Middle frontal gyrus (tissue), 1 donor: ENCODE measurements at regions not wholly inside any gene's neighbourhood (a gene's known extent, or its start where the extent isn't known, plus 50 kb on each side); places are given as distances from the start of the nearest gene placed in this dataset.
"Not testable (repeated sequence)": the region's sequence is repeated elsewhere in the genome, so short reads cannot be mapped to it uniquely, and the experiment has no call there.

Source experiments
- DNase-seq: peaks from one replicate; pipeline ENCODE4 v3.0.0-alpha.2; 2015; ENCODE audit warnings: low spot score; ENCODE audit errors: extremely low spot score

DNA sequence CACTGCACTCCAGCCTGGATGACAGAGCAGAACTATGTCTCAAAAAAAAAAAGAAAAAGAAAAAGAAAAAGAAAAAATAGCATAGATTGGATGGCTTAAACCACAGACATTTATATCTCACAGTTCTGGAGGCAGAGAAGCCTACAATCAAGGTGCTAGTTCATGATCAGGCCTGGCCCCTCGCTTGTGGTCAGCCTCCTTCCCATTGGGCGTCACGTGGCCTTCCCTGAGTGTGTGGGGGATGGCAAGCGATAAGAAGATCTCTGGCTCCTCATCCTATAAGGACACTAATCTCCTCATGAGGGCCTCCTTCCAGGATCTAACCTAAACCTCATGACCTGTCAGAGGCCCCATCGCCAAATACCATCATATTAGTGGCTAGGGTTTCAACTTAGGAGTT, 320.2 kb upstream of the SPATA31A3 start:
- not testable (repeated sequence) for DNase-seq

DNA sequence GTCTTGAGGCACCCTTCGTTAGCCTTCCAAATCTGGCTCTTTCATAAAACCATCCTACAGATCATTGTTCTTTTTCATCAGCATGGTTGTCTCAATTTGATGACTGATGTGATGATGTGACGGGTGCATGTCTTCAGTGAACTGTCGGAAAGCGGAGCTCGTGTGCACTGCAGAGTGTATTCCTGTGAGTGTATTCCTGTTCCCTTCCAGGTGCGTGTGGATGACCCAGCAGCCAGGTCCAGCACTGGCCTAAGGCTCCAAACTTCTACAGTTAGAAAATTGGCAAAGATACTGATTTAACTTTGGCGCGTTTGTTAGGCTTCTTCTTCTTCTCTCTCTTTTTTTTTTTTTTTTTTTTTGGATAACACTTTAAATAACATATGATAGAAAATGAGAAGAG, 314.8 kb upstream of the SPATA31A3 start:
- DNase-seq, result not testable (repeated sequence)

GRCh38 chr9:67288797-67289196, 296.4 kb upstream of the SPATA31A3 start:
- not testable (repeated sequence) for DNase-seq

GRCh38 chr9:67288117-67288735, 295.9 kb upstream of the SPATA31A3 start:
- not testable (repeated sequence) for DNase-seq

- DNase-seq, result not testable (repeated sequence)
These were observed 291.9 kb upstream of the SPATA31A3 start for GRCh38 chr9:67284299-67284698.

- DNase-seq, result not testable (repeated sequence)
These were observed 289.2 kb upstream of the SPATA31A3 start for GRCh38 chr9:67281574-67281973.

DNA sequence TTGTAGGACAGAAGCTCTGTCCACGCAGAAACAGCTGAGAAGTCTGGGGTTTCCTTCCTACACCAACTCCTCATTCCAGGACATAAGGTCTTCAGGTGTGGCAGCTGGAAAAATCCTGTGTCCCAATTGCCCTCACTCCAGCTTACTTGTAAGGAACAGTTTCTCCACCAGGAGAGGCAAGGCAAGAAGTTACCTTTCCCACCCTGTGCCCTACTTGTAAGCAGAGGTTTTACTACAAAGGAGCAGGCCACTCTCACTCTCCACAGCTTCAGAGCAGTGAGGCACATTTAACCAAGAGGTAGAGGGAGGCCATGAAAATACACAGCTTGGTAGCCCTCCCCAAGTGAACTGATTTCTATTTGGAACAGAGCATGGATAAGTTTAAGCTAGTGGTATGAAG, 277.3 kb upstream of the SPATA31A3 start:
- not testable (repeated sequence) for DNase-seq

DNA sequence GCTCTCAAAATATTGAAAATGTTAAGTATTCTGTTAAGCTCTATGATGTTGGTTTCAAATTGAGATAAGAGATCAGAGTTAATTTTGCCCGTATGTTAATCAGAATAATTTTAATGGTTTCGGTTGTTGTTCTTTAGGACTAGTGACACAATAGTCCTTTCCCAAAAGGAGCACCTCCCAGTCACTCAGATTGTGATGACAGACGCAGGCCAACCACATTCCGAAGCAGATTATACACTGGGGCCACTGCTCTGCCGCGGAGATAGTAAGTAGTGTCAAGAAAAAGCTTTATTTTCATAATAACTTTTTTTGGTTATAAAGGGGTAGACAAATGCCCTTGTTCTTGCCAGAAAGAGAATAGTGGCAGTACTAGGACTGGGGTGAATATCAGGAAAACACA, 265.5 kb upstream of the SPATA31A3 start:
- not testable (repeated sequence) for DNase-seq

GRCh38 chr9:67248967-67249366, 256.6 kb upstream of the SPATA31A3 start:
- not testable (repeated sequence) for DNase-seq

DNA sequence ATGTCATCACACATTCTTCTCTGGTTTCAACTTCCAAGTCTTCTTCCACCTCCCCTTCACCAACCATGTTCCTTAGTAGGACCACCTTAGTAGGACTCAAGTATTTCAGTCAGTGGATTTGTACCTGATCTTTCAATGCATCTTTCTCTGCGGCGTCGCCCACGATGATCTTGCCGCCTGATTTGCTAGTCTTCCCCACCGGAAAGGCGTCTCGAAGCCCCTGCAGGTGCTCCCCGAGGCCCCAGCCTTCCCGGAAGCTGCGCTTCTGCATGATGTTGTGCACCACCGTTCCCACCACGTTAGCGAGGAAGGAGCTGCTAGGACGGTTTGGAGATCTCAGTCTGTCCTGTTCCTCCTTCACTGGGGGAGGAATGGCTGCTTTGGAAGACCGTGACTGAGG, 219.7 kb upstream of the SPATA31A3 start:
- DNase-seq, result not testable (repeated sequence)

DNA sequence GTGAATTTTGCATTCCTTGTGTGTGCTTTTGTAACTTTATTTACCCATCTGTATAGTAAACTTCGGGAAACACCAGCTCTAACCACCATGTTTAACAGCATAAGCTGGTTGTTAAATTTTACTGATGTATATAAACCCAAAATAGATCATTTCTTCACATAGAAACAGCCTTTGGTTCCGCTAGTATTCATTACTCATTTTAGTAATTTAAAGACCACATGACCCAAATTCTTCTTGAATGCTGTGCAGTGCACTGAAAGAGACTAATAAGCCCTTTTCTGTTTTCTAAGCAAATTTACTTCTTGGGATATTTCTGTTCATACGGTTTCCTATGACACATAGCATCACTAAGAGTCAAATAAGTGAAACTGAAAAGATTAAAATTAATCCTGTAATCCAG, 218.5 kb upstream of the SPATA31A3 start:
- DNase-seq, result not testable (repeated sequence)

DNA sequence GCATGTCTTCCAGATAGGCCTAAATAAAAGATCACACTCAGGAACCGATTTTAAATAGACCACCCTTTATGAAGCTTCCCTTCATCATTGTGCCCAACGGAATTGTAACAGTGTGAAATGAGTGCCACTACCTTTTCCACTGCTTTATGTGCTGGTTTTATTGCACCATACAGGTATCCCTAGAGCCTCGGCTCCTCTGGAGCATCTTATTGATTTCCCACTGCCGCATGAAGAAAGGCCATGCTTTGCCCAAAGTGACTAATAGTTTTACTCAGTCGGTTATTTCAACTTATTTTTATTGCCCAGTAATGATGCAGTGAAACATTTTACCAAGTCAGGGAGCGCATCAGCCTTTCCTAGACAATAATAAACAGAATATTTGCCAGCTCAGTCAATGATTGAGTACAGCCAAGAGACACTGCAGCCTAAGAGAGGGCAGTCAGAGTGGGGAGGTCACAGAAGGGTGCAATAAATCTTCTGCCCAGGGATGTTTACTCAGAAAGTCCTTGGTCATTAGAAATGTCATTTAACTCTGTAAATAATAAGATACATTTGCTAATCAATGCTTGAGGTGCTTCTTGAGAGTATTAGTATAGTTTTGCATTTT, 216.6 kb upstream of the SPATA31A3 start:
- DNase-seq, result not testable (repeated sequence)

GRCh38 chr9:67196135-67196534, 203.8 kb upstream of the SPATA31A3 start:
- DNase-seq, result not testable (repeated sequence)

DNA sequence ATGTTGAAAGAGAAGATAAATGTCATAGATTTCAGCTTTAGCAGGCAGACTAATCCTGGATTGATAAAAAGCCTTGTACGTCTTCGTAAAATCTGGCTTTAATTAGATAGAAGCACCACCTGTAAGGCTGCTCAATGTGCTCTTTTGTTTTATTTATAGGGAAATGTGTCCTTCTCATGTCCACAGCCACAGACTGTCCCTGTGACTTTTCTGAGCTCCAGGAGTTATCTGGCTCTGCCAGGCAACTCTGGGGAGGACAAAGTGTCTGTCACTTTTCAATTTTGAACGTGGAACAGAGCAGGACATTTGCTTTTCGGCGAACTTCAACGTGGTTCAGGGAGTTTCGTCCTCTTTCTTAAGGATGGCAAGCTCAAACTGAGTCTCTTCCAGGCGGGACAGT, 203.0 kb upstream of the SPATA31A3 start:
- not testable (repeated sequence) for DNase-seq

GRCh38 chr9:67179185-67179584, 186.8 kb upstream of the SPATA31A3 start:
- DNase-seq, result not testable (repeated sequence)

GRCh38 chr9:67175167-67175566, 182.8 kb upstream of the SPATA31A3 start:
- DNase-seq, result not testable (repeated sequence)

DNA sequence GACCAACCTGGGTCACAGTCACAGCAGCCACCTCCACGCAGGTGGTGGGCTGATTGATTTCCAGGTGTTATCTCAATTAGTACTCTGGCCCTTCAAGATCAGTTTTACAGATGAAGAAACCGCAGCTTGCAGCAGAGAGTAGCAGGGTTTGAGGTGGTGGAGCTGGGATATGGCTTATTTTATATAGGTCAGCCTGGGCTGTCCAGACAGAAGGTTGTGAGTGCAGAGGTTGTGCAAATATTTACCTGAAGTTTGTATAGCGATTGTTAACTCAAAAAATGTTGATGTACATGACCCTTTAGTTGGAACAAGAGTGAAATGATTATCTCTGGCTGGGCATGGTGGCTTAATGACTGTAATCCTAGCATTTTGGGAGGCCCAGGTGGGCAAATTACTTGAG, 179.4 kb upstream of the SPATA31A3 start:
- DNase-seq, result not testable (repeated sequence)

DNA sequence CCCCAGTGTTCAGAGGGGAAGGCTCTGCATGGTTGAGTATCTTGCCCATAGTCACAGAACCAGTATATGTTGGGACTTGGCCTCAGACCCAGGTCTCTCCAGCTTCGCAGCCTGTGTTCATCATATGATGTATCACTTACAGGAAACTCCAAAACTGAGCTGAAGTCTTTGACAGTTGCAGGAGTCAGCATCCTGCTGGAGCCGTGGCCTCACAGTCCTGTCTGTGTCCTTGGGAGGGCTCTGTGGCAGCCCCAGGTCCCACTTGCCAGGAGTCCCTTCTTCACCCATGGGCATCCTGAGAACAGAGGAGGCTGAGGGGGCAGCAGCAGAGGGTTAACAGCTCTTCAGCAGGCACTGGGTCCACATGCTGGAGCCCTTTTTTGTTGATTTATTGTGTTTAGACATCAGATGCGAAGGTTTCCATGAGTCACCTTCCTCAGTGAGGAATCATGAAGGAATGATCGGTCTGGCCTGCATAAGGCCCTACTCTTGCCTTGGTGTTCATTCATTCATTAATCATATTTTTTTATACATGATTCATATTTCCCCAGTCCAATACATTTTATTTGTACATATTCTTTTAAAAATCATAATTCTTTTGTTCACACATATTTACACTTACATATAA, 176.3 kb upstream of the SPATA31A3 start:
- not testable (repeated sequence) for DNase-seq

- not testable (repeated sequence) for DNase-seq
These were observed 174.0 kb upstream of the SPATA31A3 start for GRCh38 chr9:67166335-67166734.

DNA sequence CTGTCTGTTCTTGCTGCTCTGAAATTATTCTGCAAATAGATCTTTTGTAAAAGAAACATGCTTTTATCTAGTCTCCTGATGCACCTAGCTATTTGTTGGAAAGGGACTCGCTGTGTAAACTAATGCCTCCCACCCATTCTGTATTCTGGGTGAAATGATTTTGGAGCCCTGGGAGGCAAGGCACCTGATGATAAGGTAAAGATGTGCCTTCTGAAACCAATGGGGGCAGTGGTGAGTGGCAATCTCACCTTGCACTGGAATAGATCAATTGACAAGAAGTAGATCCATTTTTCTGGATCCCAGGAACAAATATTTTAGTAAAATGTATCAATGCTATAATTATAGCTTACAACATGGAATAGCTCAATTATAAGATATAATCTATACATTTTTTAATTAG, 170.5 kb upstream of the SPATA31A3 start:
- not testable (repeated sequence) for DNase-seq

- DNase-seq, result not testable (repeated sequence)
These were observed 162.9 kb upstream of the SPATA31A3 start for GRCh38 chr9:67155218-67155617.

DNA sequence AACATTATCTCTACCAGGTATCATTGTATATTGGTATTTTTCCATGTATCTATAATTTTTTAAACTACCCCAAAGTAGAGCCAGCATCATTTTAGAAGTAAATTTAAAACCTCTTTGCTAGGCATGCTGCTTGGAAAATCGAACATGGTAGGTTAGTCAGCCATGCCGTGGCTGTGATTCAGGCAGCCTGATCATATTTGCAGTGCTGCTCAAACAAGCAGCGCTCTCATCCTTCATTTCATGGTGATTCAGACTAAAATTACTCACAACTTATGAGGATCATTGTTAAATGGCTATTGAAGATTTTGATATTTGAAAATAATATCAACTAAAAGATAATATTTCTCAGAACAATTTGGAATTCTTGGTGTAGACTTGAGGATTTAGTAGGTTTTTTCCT, 161.2 kb upstream of the SPATA31A3 start:
- DNase-seq, result not testable (repeated sequence)
